Glutamatergic neuron (in vitro differentiated cells): ENCODE measurements at regions not wholly inside any gene's neighbourhood (a gene's known extent, or its start where the extent isn't known, plus 50 kb on each side); places are given as distances from the start of the nearest gene placed in this dataset.
"Not testable (repeated sequence)": the region's sequence is repeated elsewhere in the genome, so short reads cannot be mapped to it uniquely, and the experiment has no call there.

Source experiments
- DNase-seq: peaks from one replicate; pipeline ENCODE4 v3.0.0; 2022
- H3K27ac Mint-ChIP-seq: one replicate; pipeline ENCODE4 v1.8.0; 2020; ENCODE audit warnings: mild to moderate bottlenecking, mixed read lengths, inconsistent platforms; ENCODE audit not compliant: unreplicated experiment
- H3K27me3 Mint-ChIP-seq: one replicate; pipeline ENCODE4 v1.8.0; 2020; ENCODE audit warnings: mild to moderate bottlenecking, moderate library complexity, mixed read lengths, inconsistent platforms; ENCODE audit not compliant: unreplicated experiment
- H3K36me3 Mint-ChIP-seq: one replicate; pipeline ENCODE4 v1.8.0; 2020; ENCODE audit warnings: mild to moderate bottlenecking, mixed read lengths, inconsistent platforms; ENCODE audit not compliant: unreplicated experiment
- H3K4me1 Mint-ChIP-seq: one replicate; pipeline ENCODE4 v1.8.0; 2020; ENCODE audit warnings: mild to moderate bottlenecking, low read depth, mixed read lengths, inconsistent platforms; ENCODE audit not compliant: unreplicated experiment
- H3K4me3 Mint-ChIP-seq: one replicate; pipeline ENCODE4 v1.8.0; 2020; ENCODE audit warnings: mild to moderate bottlenecking, mixed read lengths, inconsistent platforms; ENCODE audit not compliant: unreplicated experiment
- H3K9me3 Mint-ChIP-seq: one replicate; pipeline ENCODE4 v1.8.0; 2020; ENCODE audit warnings: mild to moderate bottlenecking, moderate library complexity, mixed read lengths, inconsistent platforms; ENCODE audit not compliant: unreplicated experiment
- CTCF ChIP-seq: fragments of 200-600 bp; sonication (generic); IDR thresholded peaks from one replicate; pipeline ENCODE4 v1.5.0; 2021; ENCODE audit not compliant: partially characterized antibody, unreplicated experiment

GRCh38 chr7:149707448-149707886, 65.9 kb downstream of the ZNF467 start:
- Mint-ChIP-seq H3K27me3 (peaks cover 5% of the 10 kb centered on the region), H3K9me3 (peaks cover 7% of the 10 kb centered on the region), H3K4me1 (no peaks in the 10 kb centered on the region), H3K4me3 (no peak overlapping the region), H3K36me3 (peaks cover 10% of the 10 kb centered on the region), H3K27ac (no peak overlapping the region)
- TF ChIP-seq CTCF, result no peak
- DNase-seq, result no peak

GRCh38 chr7:149706398-149706797, 67.0 kb downstream of the ZNF467 start:
- H3K9me3 Mint-ChIP-seq, result peaks cover 7% of the 10 kb centered on the region
- DNase-seq, result no peak
- peaks cover 11% of the 10 kb centered on the region for H3K36me3 Mint-ChIP-seq
- peaks cover 4% of the 10 kb centered on the region for H3K27me3 Mint-ChIP-seq
- no peak for TF ChIP-seq CTCF
- no peak overlapping the region for H3K27ac Mint-ChIP-seq
- no peaks in the 10 kb centered on the region for H3K4me1 Mint-ChIP-seq
- no peak overlapping the region for H3K4me3 Mint-ChIP-seq

- Mint-ChIP-seq H3K36me3 (peaks cover 9% of the 10 kb centered on the region), H3K9me3 (peaks cover 2% of the 10 kb centered on the region), H3K4me3 (no peak overlapping the region), H3K4me1 (no peaks in the 10 kb centered on the region), H3K27ac (no peak overlapping the region), H3K27me3 (peaks cover 4% of the 10 kb centered on the region)
- no peak for DNase-seq
- TF ChIP-seq CTCF, result no peak
These were observed 68.9 kb downstream of the ZNF467 start for GRCh38 chr7:149704507-149704906.

- Mint-ChIP-seq H3K36me3 (peaks cover 5% of the 10 kb centered on the region), H3K27ac (no peak overlapping the region), H3K9me3 (peaks cover 2% of the 10 kb centered on the region), H3K4me1 (no peaks in the 10 kb centered on the region), H3K4me3 (no peak overlapping the region), H3K27me3 (peaks cover 4% of the 10 kb centered on the region)
- no peak for TF ChIP-seq CTCF
- no peak for DNase-seq
These were observed 70.2 kb downstream of the ZNF467 start for GRCh38 chr7:149703044-149703650.

GRCh38 chr7:149701495-149702240, 71.7 kb downstream of the ZNF467 start:
- Mint-ChIP-seq H3K27me3 (no peaks in the 10 kb centered on the region), H3K27ac (no peak overlapping the region), H3K36me3 (peaks cover 5% of the 10 kb centered on the region), H3K4me1 (no peaks in the 10 kb centered on the region), H3K9me3 (peaks cover 2% of the 10 kb centered on the region), H3K4me3 (no peak overlapping the region)
- TF ChIP-seq CTCF, result no peak
- DNase-seq, result no peak

- not testable (repeated sequence) for H3K9me3 Mint-ChIP-seq, H3K4me1 Mint-ChIP-seq, H3K4me3 Mint-ChIP-seq, H3K27ac Mint-ChIP-seq, H3K36me3 Mint-ChIP-seq, H3K27me3 Mint-ChIP-seq, DNase-seq
These were observed 75.6 kb downstream of the ZNF467 start for GRCh38 chr7:149697767-149698166.
